ENCODE measurements at regions not wholly inside any gene's neighbourhood (a gene's known extent, or its start where the extent isn't known, plus 50 kb on each side); places are given as distances from the start of the nearest gene placed in this dataset.

- TF ChIP-seq POLR2A (IDR thresholded peaks at IDR 0.05) (no peak), CTCF (IDR thresholded peaks at IDR 0.05) (no peak)
Measured at GRCh38 chr3:13260259-13261103, 159.6 kb downstream of the NUP210 start.

Data from Peyer's patch (tissue), 4 donors.